Prostate gland (tissue), 2 donors: ENCODE measurements at regions not wholly inside any gene's neighbourhood (a gene's known extent, or its start where the extent isn't known, plus 50 kb on each side); places are given as distances from the start of the nearest gene placed in this dataset.

Source experiments
- POLR2A ChIP-seq: fragments of 450-650 bp; IDR thresholded peaks from one replicate; pipeline ENCODE4 v1.6.1; 2016; ENCODE audit warnings: antibody characterized with exemption, mild to moderate bottlenecking
- POLR2AphosphoS5 ChIP-seq: sonication (generic); formaldehyde crosslinking; IDR thresholded peaks from one replicate; pipeline ENCODE4 v1.6.1; 2017; ENCODE audit warnings: antibody characterized with exemption
- TF ChIP-seq, protein P1 (sequence below), 4 experiments: fragments of 200-600 bp in 2 of 4; fragments of 450-650 bp in 2 of 4; sonication (generic) in 2 of 4; IDR thresholded peaks; 1 replicate in 3 of 4; 2 replicates in 1 of 4; pipeline ENCODE4 v1.5.1; 2016 to 2019; ENCODE audit warnings: antibody characterized with exemption in 4 of 4, mild to moderate bottlenecking in 2 of 4, moderate library complexity in 2 of 4

DNA sequence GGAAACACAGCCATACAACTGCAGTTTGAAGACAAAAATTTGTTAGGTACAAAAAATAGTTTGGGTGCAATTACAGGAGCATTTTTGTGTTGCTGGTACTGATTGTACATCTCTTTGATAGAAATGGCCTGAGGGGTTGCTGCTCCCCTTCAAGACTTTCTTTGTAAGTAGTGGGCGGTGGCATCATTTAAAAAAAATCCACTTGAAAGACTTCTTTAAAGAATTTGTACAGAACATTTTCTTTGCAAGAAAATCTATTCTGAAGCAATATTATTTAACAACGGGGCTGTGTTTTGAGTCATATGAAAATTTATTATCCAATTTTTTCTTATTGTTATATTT, 144.1 kb upstream of the CAV2 start:
- TF ChIP-seq, protein P1, sequence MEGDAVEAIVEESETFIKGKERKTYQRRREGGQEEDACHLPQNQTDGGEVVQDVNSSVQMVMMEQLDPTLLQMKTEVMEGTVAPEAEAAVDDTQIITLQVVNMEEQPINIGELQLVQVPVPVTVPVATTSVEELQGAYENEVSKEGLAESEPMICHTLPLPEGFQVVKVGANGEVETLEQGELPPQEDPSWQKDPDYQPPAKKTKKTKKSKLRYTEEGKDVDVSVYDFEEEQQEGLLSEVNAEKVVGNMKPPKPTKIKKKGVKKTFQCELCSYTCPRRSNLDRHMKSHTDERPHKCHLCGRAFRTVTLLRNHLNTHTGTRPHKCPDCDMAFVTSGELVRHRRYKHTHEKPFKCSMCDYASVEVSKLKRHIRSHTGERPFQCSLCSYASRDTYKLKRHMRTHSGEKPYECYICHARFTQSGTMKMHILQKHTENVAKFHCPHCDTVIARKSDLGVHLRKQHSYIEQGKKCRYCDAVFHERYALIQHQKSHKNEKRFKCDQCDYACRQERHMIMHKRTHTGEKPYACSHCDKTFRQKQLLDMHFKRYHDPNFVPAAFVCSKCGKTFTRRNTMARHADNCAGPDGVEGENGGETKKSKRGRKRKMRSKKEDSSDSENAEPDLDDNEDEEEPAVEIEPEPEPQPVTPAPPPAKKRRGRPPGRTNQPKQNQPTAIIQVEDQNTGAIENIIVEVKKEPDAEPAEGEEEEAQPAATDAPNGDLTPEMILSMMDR (IDR thresholded peaks at IDR 0.05), result no peak
- TF ChIP-seq POLR2A (no peak), POLR2AphosphoS5 (no peak)
